ENCODE measurements at regions not wholly inside any gene's neighbourhood (a gene's known extent, or its start where the extent isn't known, plus 50 kb on each side); places are given as distances from the start of the nearest gene placed in this dataset.
"Not testable (repeated sequence)": the region's sequence is repeated elsewhere in the genome, so short reads cannot be mapped to it uniquely, and the experiment has no call there.

DNA sequence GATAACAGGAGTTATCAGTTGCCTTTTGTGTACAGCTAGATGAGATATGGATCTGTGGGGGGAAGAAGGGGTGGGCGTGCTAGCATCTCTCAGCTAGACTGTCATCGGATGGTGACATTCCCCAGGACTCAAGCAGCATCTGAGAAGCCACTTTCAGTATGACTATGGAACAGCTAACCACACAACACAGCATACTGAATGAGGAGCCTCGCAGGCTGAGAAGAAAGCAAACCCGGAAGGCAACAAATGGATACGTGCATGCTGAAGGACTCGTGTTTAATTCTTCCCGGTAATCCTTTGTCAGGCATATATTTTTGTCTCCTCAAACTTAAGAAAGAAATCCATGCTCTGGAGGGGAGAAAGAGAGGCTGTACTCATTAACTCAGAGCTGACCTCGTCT, 95.7 kb upstream of the DGCR6 start:
- TF ChIP-seq POLR2A (IDR thresholded peaks at IDR 0.05): not testable (repeated sequence)
- TF ChIP-seq, protein P1, sequence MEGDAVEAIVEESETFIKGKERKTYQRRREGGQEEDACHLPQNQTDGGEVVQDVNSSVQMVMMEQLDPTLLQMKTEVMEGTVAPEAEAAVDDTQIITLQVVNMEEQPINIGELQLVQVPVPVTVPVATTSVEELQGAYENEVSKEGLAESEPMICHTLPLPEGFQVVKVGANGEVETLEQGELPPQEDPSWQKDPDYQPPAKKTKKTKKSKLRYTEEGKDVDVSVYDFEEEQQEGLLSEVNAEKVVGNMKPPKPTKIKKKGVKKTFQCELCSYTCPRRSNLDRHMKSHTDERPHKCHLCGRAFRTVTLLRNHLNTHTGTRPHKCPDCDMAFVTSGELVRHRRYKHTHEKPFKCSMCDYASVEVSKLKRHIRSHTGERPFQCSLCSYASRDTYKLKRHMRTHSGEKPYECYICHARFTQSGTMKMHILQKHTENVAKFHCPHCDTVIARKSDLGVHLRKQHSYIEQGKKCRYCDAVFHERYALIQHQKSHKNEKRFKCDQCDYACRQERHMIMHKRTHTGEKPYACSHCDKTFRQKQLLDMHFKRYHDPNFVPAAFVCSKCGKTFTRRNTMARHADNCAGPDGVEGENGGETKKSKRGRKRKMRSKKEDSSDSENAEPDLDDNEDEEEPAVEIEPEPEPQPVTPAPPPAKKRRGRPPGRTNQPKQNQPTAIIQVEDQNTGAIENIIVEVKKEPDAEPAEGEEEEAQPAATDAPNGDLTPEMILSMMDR (IDR thresholded peaks at IDR 0.05): not testable (repeated sequence)

Measured in heart left ventricle (tissue), 13 donors.